ENCODE measurements at regions not wholly inside any gene's neighbourhood (a gene's known extent, or its start where the extent isn't known, plus 50 kb on each side); places are given as distances from the start of the nearest gene placed in this dataset.

DNA sequence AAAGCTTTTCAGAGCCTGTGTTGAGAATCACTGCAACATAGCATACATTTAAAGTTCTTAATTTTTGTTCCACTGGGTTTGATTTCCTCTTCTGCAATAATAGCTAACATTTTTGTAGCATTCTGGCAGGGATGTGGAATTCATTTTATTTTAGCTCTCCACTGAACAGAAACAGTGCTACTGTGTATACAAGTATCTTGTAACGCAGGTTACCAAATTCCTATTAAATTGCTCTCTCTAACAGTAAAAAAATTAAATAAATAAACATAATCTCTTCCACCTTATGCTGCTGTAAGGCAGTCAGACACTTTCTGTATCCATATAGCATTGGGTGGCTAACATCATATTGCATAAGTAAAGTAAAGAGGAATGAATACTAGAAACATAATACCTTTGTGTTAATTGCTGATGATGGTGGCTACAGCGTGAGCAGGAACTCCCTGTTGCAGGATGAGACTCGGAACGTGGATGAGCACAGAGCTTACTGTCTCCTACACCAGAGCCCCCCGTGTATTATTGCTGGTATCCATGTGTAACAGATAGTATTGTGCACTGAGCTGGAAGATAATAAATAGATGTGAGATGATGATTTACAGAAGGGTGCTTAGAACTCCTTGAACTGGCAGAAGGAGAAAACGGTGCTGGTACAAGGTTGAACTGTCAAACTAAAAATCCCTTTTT lies 276.9 kb upstream of the SNX7 start:
- DNase-seq (ENCODE audit: low read depth, low spot score): no peak

DNA sequence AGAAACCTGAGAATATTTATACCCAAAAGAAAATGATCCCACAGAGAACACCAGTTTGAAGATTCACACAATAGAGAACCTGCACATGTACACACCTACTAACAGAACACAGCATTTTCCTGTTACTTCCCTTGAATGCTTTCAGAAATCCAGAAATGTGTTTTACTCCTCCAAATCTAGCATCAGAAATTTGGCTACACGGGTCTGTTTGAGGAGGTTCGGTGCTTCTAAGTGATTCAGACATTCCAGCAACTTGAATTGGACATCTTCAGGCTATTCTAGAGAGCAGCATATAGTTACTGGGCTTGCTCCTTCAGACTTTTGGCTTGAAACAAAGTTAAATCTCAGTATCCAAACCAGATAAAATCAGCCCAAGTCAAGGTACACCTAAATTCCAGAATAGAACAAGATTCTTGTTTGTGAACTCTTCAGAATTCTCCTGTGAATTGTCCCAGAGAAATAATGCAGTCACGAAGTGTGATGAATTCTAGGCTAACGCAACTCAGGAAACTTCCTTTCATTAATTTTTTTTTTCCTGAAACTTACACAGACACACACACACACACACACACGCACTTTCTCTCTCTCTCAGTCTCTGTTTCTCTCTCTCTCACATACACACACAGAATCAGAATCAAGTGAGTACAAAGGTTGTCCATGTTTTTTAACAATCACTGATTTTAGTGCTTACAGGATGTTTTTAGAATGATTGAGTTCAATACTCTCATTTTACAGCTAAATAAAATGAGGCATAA lies 278.4 kb upstream of the SNX7 start:
- no peak for DNase-seq (ENCODE audit: low read depth, low spot score)

- DNase-seq (ENCODE audit: low read depth, low spot score): no peak
Measured at GRCh38 chr1:98382586-98382985, 278.9 kb upstream of the SNX7 start.

DNA sequence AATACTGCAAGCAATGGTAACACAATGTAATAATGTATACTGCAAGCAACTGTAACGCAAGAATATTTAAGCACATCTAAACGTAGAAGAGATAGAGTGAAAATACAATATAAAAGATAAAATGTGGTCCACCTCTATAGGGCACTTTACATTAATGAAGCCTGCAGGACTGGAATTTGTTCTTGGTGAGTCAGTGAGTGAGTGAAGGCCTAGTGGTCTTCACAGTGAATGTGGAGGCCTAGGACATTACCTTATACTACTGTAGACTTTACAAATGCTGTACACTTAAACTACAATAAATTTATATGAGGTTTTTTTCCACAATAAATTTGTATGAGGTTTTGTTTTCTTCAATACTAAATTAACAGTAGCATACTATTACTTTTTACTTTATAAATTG lies 287.4 kb upstream of the SNX7 start:
- DNase-seq (ENCODE audit: low read depth, low spot score): no peak

- no peak for DNase-seq (ENCODE audit: low read depth, low spot score)
Measured at GRCh38 chr1:98373056-98373455, 288.5 kb upstream of the SNX7 start.

DNA sequence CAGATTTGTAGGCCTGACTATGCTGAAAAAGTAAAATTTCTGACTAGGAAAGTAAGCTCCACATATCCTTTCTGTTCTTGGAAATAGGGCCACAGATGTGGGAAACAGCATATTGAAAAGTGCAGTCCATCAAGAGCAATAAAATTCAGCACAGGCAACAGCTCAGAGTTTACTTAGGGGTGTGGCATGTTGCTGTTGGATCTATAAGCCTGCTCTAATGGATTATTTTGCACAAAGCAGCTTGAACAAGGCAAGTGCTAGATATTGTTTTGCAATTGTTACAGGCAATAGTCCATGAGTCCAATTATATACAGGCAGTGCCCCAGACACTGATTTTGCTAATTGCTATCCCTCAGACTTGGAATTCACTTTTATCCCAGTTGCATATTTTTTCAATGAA lies 289.8 kb upstream of the SNX7 start:
- no peak for DNase-seq (ENCODE audit: low read depth, low spot score)

DNA sequence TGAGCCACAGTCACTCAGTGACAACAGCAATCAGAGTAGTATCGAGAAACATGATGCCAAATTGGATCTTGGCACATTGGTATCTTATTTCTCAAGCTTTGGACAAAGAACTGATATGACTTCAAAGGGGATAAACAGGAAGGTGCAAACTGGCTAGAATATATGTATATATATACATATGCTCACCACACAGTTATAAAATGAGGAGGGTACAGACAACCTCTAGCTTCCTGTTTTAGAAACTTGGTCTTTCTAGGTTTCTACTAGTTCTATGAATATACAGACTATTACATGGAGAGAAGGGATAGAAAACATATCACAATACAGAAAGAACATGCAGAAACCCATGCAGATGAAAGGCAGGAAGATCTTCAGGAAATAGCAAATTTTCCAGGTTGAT lies 292.1 kb upstream of the SNX7 start:
- no peak for DNase-seq (ENCODE audit: low read depth, low spot score)

DNA sequence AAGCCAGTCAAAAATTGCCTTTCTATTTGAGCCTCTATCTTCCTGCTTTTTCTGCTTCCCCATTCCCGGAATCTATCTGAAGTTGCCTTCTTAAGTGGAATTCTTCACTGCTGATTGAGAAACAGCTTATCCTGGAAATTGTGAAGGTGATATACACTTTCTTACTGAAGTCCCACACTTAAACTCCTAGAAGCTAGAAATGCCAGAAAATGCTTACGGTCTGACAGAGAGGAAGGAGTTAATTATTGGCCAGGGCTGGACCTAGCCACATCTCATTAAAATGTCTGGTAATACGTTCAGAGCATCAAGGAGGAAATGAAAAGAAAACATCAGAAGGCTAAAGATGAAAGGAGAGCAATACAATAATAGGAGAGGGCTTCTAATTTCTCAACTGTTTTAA lies 292.5 kb upstream of the SNX7 start:
- no peak for DNase-seq (ENCODE audit: low read depth, low spot score)

DNA sequence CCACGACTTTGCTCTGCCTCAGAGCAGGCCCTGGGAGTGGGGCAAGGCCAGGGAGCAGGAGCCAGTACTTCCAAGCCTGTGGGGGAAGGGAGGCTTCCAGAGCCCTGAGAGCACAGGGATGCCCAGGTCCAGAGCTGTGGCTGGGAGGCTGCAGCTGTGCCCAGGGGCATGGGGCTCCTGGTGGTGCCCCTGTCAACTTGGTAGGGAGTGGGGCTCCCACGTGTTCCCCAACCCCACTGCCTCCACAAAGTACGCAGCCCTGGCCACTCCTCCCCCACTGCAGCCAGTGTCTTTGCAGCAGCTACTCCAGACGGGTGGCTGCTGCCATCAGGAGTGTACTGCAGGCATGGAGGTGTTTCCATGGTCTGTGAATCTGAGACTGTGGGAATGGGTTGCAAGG lies 294.1 kb upstream of the SNX7 start:
- no peak for DNase-seq (ENCODE audit: low read depth, low spot score)

DNA sequence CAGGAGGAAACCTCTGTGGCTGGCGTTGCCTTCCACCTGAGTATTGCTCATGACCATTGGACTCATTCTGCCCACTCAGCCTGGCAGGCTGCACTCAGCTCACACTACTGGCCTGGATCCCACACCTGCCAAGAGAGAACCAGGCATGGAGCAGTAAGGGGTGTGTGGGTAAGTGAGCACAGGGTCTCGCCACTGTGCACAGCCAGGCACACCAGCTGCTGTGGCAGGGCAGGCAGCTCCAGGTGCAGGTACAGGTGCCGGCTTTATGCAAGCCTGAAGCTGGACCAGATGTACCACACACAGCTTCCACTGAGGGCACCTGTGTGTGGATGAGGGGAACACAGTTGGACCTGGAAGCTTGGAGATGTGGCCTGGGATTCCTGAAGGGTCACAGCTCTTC lies 295.2 kb upstream of the SNX7 start:
- DNase-seq (ENCODE audit: low read depth, low spot score): no peak

GRCh38 chr1:98364544-98364943 lies 297.0 kb upstream of the SNX7 start:
- no peak for DNase-seq (ENCODE audit: low read depth, low spot score)

DNA sequence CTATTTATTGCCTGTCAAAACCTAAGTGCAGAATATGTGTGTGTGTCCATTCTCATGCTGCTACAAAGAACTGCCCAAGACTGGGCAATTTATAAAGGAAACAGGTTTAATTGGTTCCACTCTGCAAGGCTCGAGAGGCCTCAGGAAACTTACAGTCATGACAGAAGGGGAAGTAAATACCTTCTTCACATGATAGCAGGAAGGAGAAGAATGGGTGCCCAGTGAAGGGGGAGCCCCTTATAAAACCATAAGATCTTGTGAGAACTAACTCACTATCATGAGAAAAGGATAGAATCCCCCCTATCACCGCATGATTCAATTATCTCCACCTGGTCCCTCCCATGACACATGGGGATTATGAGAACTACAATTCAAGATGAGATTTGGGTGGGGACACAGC lies 300.7 kb upstream of the SNX7 start:
- DNase-seq (ENCODE audit: low read depth, low spot score): no peak

- no peak for DNase-seq (ENCODE audit: low read depth, low spot score)
Measured at GRCh38 chr1:98355656-98356383, 305.7 kb upstream of the SNX7 start.

DNA sequence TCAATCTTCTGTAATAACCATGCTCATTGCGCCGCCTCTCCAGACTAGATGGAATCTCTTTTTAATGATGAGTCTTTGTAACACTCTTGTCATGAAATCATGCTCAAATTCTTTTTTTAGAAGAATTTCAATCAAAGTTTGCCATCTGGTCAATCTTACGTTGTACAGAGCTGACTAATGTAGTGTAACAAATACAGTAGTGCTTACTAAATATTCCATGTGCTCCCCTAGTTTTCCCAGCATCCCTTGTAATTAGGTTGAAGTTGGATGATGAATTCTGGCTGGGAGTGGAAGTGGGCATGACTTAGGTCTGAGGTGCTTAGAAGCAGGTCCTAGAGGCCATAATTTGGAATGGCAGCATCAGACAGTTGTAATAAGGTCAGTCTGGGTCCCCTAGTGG lies 309.1 kb upstream of the SNX7 start:
- no peak for DNase-seq (ENCODE audit: low read depth, low spot score)

DNA sequence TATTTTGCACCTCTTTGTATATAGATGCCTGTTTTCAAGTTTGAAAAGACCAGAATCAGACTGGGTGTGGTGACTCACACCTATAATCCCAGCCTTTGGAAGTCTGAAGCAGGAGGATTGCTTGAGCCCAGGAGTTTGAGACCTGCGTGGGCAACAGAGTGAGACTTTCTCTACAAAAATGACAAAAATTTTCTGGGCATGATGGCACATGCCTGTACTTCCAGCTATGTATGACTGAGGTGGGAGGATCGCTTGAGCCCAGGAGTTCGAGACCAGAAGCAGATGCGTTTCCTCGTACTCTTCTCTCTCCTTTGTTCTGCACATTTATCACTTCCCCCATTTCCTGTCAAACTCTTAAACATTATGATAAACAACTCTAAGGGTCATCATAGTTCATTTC lies 310.0 kb upstream of the SNX7 start:
- DNase-seq (ENCODE audit: low read depth, low spot score): no peak

GRCh38 chr1:98345417-98345816 lies 316.1 kb upstream of the SNX7 start:
- no peak for DNase-seq (ENCODE audit: low read depth, low spot score)

- DNase-seq (ENCODE audit: low read depth, low spot score): no peak
Measured at GRCh38 chr1:98344731-98345130, 316.8 kb upstream of the SNX7 start.

- DNase-seq (ENCODE audit: low read depth, low spot score): no peak
Measured at GRCh38 chr1:98342566-98342965, 319.0 kb upstream of the SNX7 start.

GRCh38 chr1:98340511-98340910 lies 321.0 kb upstream of the SNX7 start:
- DNase-seq (ENCODE audit: low read depth, low spot score): no peak

DNA sequence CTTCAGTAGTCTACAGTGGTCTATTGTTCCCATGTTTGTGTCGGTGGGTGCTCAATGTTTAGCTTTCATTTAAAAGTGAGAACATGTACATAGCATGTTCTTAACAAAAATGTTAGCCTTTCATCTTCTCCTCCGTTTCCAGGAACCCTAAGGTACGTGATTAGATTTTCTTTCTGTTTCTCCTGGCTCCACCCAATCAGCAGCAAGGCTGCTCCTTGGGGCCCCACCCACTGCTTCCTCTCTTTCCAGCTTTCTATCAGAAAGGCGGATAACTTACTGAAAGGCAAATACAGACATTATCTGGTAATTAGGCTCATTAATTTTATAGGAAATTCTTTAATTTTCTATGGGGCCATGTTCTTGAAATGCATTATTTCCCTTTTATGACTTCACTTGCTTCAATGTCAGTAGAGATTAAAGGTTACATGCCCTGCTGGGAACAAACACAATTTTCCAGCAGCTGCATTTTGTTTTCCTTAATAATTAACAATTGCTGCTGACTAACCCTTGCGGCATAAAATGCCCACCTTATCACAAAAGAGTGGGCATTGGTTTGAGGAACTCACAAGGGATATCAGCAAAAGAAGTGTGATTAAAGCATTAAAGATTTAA lies 324.9 kb upstream of the SNX7 start:
- no peak for DNase-seq (ENCODE audit: low read depth, low spot score)

DNA sequence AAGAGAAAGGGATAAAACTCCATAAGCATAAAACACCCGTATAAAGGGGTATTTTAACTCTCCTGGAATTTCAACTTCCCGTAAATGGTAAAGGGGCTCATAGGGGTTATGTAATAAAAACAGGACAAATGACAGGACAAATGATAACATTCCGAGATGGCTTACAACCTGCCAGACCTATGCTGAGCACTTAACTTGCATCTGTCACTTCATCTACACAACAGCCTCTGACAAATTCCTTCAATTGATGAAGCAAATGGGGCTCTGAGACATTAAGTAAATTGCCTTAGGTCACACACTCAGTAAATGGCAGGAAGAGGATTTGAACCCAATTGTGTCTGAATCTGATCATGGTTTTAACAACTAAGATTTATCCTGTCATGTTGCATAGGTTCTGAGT lies 327.6 kb upstream of the SNX7 start:
- no peak for DNase-seq (ENCODE audit: low read depth, low spot score)

DNA sequence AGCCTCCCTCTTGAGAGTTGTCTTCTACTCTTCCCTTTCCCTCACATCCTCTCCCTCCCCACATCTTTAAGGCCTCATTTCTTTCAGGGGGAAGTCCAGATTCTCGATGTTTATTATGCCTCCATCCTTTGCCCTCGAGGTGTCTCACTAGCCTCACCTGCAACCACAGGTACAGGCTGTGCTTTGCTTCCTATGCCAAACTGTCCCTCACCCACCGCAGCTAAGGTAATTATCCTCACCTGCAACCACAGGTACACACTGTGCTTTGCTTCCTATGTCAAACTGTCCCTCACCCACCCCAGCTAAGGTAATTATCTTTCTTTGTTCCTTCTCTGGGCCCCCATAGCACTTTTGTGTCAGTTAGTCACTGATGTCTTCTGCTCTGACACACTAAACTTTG lies 328.1 kb upstream of the SNX7 start:
- DNase-seq (ENCODE audit: low read depth, low spot score): no peak

All from brain pericyte (primary cell).